Mucosa of stomach (tissue), 1 donor: ENCODE measurements at regions not wholly inside any gene's neighbourhood (a gene's known extent, or its start where the extent isn't known, plus 50 kb on each side); places are given as distances from the start of the nearest gene placed in this dataset.

Source experiments
- H3K27me3 ChIP-seq: one replicate; pipeline ENCODE4 v1.7.0; 2013; ENCODE audit warnings: mild to moderate bottlenecking, low read length; ENCODE audit not compliant: control insufficient read depth, insufficient read depth
- H3K36me3 ChIP-seq: one replicate; pipeline ENCODE4 v1.7.0; 2013; ENCODE audit warnings: low read length; ENCODE audit not compliant: control insufficient read depth, insufficient read depth
- H3K4me1 ChIP-seq: one replicate; pipeline ENCODE4 v1.7.0; 2013; ENCODE audit warnings: mild to moderate bottlenecking, low read length; ENCODE audit not compliant: control insufficient read depth, insufficient read depth
- H3K4me3 ChIP-seq: one replicate; pipeline ENCODE4 v1.7.0; 2013; ENCODE audit warnings: low read length
- H3K9ac ChIP-seq: one replicate; pipeline ENCODE4 v1.7.0; 2013; ENCODE audit warnings: mild to moderate bottlenecking, low read length, moderate library complexity
- H3K9me3 ChIP-seq: one replicate; pipeline ENCODE4 v1.7.0; 2013; ENCODE audit warnings: mild to moderate bottlenecking, low read length, moderate library complexity; ENCODE audit not compliant: control insufficient read depth
- donor health status: Pancreatic carcinoma.

GRCh38 chr10:60549686-60550085, 160.0 kb upstream of the ANK3 start:
- H3K27me3 ChIP-seq: no peaks in the 10 kb centered on the region
- H3K4me1 ChIP-seq: no peaks in the 10 kb centered on the region
- no peaks in the 10 kb centered on the region for H3K9me3 ChIP-seq
- no peak overlapping the region for H3K9ac ChIP-seq
- no peaks in the 10 kb centered on the region for H3K36me3 ChIP-seq
- no peak overlapping the region for H3K4me3 ChIP-seq

- Histone ChIP-seq H3K27me3 (no peaks in the 10 kb centered on the region), H3K36me3 (no peaks in the 10 kb centered on the region), H3K9ac (no peak overlapping the region), H3K9me3 (no peaks in the 10 kb centered on the region), H3K4me3 (no peak overlapping the region), H3K4me1 (no peaks in the 10 kb centered on the region)
Observed at GRCh38 chr10:60542657-60543056, 153.0 kb upstream of the ANK3 start.

GRCh38 chr10:60541451-60541850, 151.8 kb upstream of the ANK3 start:
- Histone ChIP-seq H3K36me3 (no peaks in the 10 kb centered on the region), H3K27me3 (no peaks in the 10 kb centered on the region), H3K9me3 (no peaks in the 10 kb centered on the region), H3K4me3 (no peak overlapping the region), H3K4me1 (no peaks in the 10 kb centered on the region), H3K9ac (no peak overlapping the region)

- no peak overlapping the region for H3K4me3 ChIP-seq
- no peaks in the 10 kb centered on the region for H3K9me3 ChIP-seq
- H3K27me3 ChIP-seq: no peaks in the 10 kb centered on the region
- H3K36me3 ChIP-seq: no peaks in the 10 kb centered on the region
- H3K4me1 ChIP-seq: no peaks in the 10 kb centered on the region
- no peak overlapping the region for H3K9ac ChIP-seq
Observed at GRCh38 chr10:60537697-60538096, 148.0 kb upstream of the ANK3 start.

GRCh38 chr10:60536529-60537114, 146.9 kb upstream of the ANK3 start:
- no peaks in the 10 kb centered on the region for H3K4me1 ChIP-seq
- H3K4me3 ChIP-seq: no peak overlapping the region
- no peak overlapping the region for H3K9ac ChIP-seq
- H3K27me3 ChIP-seq: no peaks in the 10 kb centered on the region
- no peaks in the 10 kb centered on the region for H3K36me3 ChIP-seq
- no peaks in the 10 kb centered on the region for H3K9me3 ChIP-seq

GRCh38 chr10:60535427-60535826, 145.8 kb upstream of the ANK3 start:
- no peaks in the 10 kb centered on the region for H3K4me1 ChIP-seq
- H3K36me3 ChIP-seq: no peaks in the 10 kb centered on the region
- no peaks in the 10 kb centered on the region for H3K27me3 ChIP-seq
- H3K4me3 ChIP-seq: no peak overlapping the region
- no peak overlapping the region for H3K9ac ChIP-seq
- no peaks in the 10 kb centered on the region for H3K9me3 ChIP-seq

GRCh38 chr10:60534761-60535389, 145.2 kb upstream of the ANK3 start:
- H3K27me3 ChIP-seq: no peaks in the 10 kb centered on the region
- H3K9me3 ChIP-seq: no peaks in the 10 kb centered on the region
- no peaks in the 10 kb centered on the region for H3K4me1 ChIP-seq
- no peak overlapping the region for H3K4me3 ChIP-seq
- no peak overlapping the region for H3K9ac ChIP-seq
- H3K36me3 ChIP-seq: no peaks in the 10 kb centered on the region

- H3K27me3 ChIP-seq: no peaks in the 10 kb centered on the region
- H3K4me1 ChIP-seq: no peaks in the 10 kb centered on the region
- no peak overlapping the region for H3K9ac ChIP-seq
- no peaks in the 10 kb centered on the region for H3K9me3 ChIP-seq
- no peaks in the 10 kb centered on the region for H3K36me3 ChIP-seq
- H3K4me3 ChIP-seq: no peak overlapping the region
Observed at GRCh38 chr10:60532696-60533468, 143.2 kb upstream of the ANK3 start.

- H3K4me1 ChIP-seq: no peaks in the 10 kb centered on the region
- H3K9me3 ChIP-seq: no peaks in the 10 kb centered on the region
- H3K36me3 ChIP-seq: no peaks in the 10 kb centered on the region
- no peaks in the 10 kb centered on the region for H3K27me3 ChIP-seq
- no peak overlapping the region for H3K4me3 ChIP-seq
- no peak overlapping the region for H3K9ac ChIP-seq
Observed at GRCh38 chr10:60531006-60531405, 141.3 kb upstream of the ANK3 start.

GRCh38 chr10:60527676-60528075, 138.0 kb upstream of the ANK3 start:
- Histone ChIP-seq H3K9ac (no peak overlapping the region), H3K27me3 (no peaks in the 10 kb centered on the region), H3K4me3 (no peak overlapping the region), H3K9me3 (no peaks in the 10 kb centered on the region), H3K36me3 (no peaks in the 10 kb centered on the region), H3K4me1 (no peaks in the 10 kb centered on the region)

- no peaks in the 10 kb centered on the region for H3K36me3 ChIP-seq
- H3K27me3 ChIP-seq: no peaks in the 10 kb centered on the region
- H3K9ac ChIP-seq: no peak overlapping the region
- no peaks in the 10 kb centered on the region for H3K9me3 ChIP-seq
- no peak overlapping the region for H3K4me3 ChIP-seq
- no peaks in the 10 kb centered on the region for H3K4me1 ChIP-seq
Observed at GRCh38 chr10:60525716-60526585, 136.3 kb upstream of the ANK3 start.

GRCh38 chr10:60524541-60524940, 134.9 kb upstream of the ANK3 start:
- H3K9me3 ChIP-seq: no peaks in the 10 kb centered on the region
- H3K9ac ChIP-seq: no peak overlapping the region
- H3K4me1 ChIP-seq: no peaks in the 10 kb centered on the region
- H3K4me3 ChIP-seq: no peak overlapping the region
- H3K36me3 ChIP-seq: no peaks in the 10 kb centered on the region
- no peaks in the 10 kb centered on the region for H3K27me3 ChIP-seq
